ENCODE measurements at regions not wholly inside any gene's neighbourhood (a gene's known extent, or its start where the extent isn't known, plus 50 kb on each side); places are given as distances from the start of the nearest gene placed in this dataset.

- Histone ChIP-seq H3K9ac (ENCODE audit: low read length) (no peak overlapping the region), H3K4me1 (ENCODE audit: control insufficient read depth, insufficient read depth, low read length) (no peaks in the 10 kb centered on the region), H3K27me3 (ENCODE audit: control insufficient read depth, insufficient read depth, low read length) (no peaks in the 10 kb centered on the region), H3K27ac (ENCODE audit: low read depth, low read length) (no peak overlapping the region), H3K36me3 (ENCODE audit: control insufficient read depth, insufficient read depth, low read length) (no peaks in the 10 kb centered on the region), H3K4me3 (ENCODE audit: low read length) (no peak overlapping the region)
These were observed 1007.7 kb downstream of the DSC3 start for GRCh38 chr18:30034818-30035217.

GRCh38 chr18:30016179-30016578 is 1026.4 kb downstream of the DSC3 start:
- Histone ChIP-seq H3K4me1 (ENCODE audit: control insufficient read depth, insufficient read depth, low read length) (no peaks in the 10 kb centered on the region), H3K27me3 (ENCODE audit: control insufficient read depth, insufficient read depth, low read length) (no peaks in the 10 kb centered on the region), H3K36me3 (ENCODE audit: control insufficient read depth, insufficient read depth, low read length) (no peaks in the 10 kb centered on the region), H3K4me3 (ENCODE audit: low read length) (no peak overlapping the region), H3K27ac (ENCODE audit: low read depth, low read length) (no peak overlapping the region), H3K9ac (ENCODE audit: low read length) (no peak overlapping the region)

- H3K4me1 ChIP-seq (ENCODE audit: control insufficient read depth, insufficient read depth, low read length) = no peaks in the 10 kb centered on the region
- H3K27me3 ChIP-seq (ENCODE audit: control insufficient read depth, insufficient read depth, low read length) = no peaks in the 10 kb centered on the region
- H3K36me3 ChIP-seq (ENCODE audit: control insufficient read depth, insufficient read depth, low read length) = no peaks in the 10 kb centered on the region
- no peak overlapping the region for H3K4me3 ChIP-seq (ENCODE audit: low read length)
- H3K9ac ChIP-seq (ENCODE audit: low read length) = no peak overlapping the region
- no peak overlapping the region for H3K27ac ChIP-seq (ENCODE audit: low read depth, low read length)
These were observed 1037.6 kb downstream of the DSC3 start for GRCh38 chr18:30004965-30005364.

DNA sequence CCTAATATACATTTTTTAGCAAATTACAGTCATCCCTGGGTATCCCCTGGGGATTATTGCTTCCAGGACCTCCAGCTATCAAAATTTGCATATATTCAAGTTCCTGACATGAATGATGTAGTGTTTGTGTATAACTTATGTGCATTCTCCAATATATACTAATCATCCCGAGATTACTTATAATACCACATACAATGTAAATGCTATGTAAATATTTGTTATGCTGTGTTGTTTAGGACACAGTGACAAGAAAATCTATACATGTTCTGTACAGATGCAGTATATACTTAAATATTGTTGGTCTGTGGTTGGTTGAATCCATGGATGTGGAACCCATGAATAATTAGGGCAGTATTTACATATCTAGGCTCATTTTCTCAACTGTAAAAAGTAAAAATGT is 1060.3 kb downstream of the DSC3 start:
- Histone ChIP-seq H3K9ac (ENCODE audit: low read length) (no peak overlapping the region), H3K27ac (ENCODE audit: low read depth, low read length) (no peak overlapping the region), H3K4me3 (ENCODE audit: low read length) (no peak overlapping the region), H3K36me3 (ENCODE audit: control insufficient read depth, insufficient read depth, low read length) (no peaks in the 10 kb centered on the region), H3K4me1 (ENCODE audit: control insufficient read depth, insufficient read depth, low read length) (no peaks in the 10 kb centered on the region), H3K27me3 (ENCODE audit: control insufficient read depth, insufficient read depth, low read length) (no peaks in the 10 kb centered on the region)

- Histone ChIP-seq H3K27me3 (ENCODE audit: control insufficient read depth, insufficient read depth, low read length) (no peaks in the 10 kb centered on the region), H3K4me1 (ENCODE audit: control insufficient read depth, insufficient read depth, low read length) (no peaks in the 10 kb centered on the region), H3K27ac (ENCODE audit: low read depth, low read length) (no peak overlapping the region), H3K4me3 (ENCODE audit: low read length) (no peak overlapping the region), H3K36me3 (ENCODE audit: control insufficient read depth, insufficient read depth, low read length) (no peaks in the 10 kb centered on the region), H3K9ac (ENCODE audit: low read length) (no peak overlapping the region)
These were observed 1062.7 kb downstream of the DSC3 start for GRCh38 chr18:29979881-29980280.

GRCh38 chr18:29969876-29970275 is 1072.7 kb downstream of the DSC3 start:
- Histone ChIP-seq H3K27ac (ENCODE audit: low read depth, low read length) (no peak overlapping the region), H3K27me3 (ENCODE audit: control insufficient read depth, insufficient read depth, low read length) (no peaks in the 10 kb centered on the region), H3K9ac (ENCODE audit: low read length) (no peak overlapping the region), H3K4me3 (ENCODE audit: low read length) (no peak overlapping the region), H3K4me1 (ENCODE audit: control insufficient read depth, insufficient read depth, low read length) (no peaks in the 10 kb centered on the region), H3K36me3 (ENCODE audit: control insufficient read depth, insufficient read depth, low read length) (no peaks in the 10 kb centered on the region)

DNA sequence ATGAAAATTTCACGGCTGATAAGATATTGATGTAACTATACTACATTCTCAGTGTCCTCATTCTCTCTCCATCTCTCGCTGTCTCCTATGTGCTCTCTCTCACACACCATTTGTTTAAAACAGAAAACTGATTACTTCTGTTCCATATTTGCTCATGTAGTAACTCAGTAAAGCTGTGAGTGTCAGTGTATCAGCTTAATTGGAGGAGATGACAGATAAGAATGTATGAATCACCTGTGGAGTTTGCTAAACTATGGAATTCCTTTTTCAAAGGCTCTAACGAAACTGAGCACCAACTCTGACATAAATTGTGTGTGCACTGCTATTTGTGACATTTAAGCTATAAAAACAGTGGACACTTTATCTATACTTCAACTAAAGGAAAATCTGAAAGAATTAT is 1080.0 kb downstream of the DSC3 start:
- Histone ChIP-seq H3K4me1 (ENCODE audit: control insufficient read depth, insufficient read depth, low read length) (no peaks in the 10 kb centered on the region), H3K27ac (ENCODE audit: low read depth, low read length) (no peak overlapping the region), H3K4me3 (ENCODE audit: low read length) (no peak overlapping the region), H3K9ac (ENCODE audit: low read length) (no peak overlapping the region), H3K36me3 (ENCODE audit: control insufficient read depth, insufficient read depth, low read length) (no peaks in the 10 kb centered on the region), H3K27me3 (ENCODE audit: control insufficient read depth, insufficient read depth, low read length) (no peaks in the 10 kb centered on the region)

DNA sequence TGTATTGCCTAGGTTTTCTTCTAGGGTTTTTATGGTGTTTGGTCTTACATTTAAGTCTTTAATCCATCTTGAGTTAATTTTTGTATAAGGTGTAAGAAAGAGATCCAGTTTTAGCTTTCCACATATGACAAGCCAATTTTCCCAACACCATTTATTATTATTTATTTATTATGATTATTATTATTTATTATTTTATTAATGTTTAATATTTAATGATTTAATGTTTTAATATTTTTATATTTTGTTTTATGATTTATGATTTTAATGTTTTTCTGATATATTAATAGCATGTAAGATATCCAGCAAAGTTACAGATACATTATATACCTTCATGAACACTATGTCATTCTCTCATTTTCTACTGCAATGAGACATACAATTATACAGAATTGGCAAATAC is 1082.0 kb downstream of the DSC3 start:
- Histone ChIP-seq H3K36me3 (ENCODE audit: control insufficient read depth, insufficient read depth, low read length) (no peaks in the 10 kb centered on the region), H3K9ac (ENCODE audit: low read length) (no peak overlapping the region), H3K4me3 (ENCODE audit: low read length) (no peak overlapping the region), H3K4me1 (ENCODE audit: control insufficient read depth, insufficient read depth, low read length) (no peaks in the 10 kb centered on the region), H3K27ac (ENCODE audit: low read depth, low read length) (no peak overlapping the region), H3K27me3 (ENCODE audit: control insufficient read depth, insufficient read depth, low read length) (no peaks in the 10 kb centered on the region)

GRCh38 chr18:29930231-29930630 is 1112.3 kb downstream of the DSC3 start:
- Histone ChIP-seq H3K36me3 (ENCODE audit: control insufficient read depth, insufficient read depth, low read length) (no peaks in the 10 kb centered on the region), H3K4me1 (ENCODE audit: control insufficient read depth, insufficient read depth, low read length) (no peaks in the 10 kb centered on the region), H3K9ac (ENCODE audit: low read length) (no peak overlapping the region), H3K4me3 (ENCODE audit: low read length) (no peak overlapping the region), H3K27ac (ENCODE audit: low read depth, low read length) (no peak overlapping the region), H3K27me3 (ENCODE audit: control insufficient read depth, insufficient read depth, low read length) (no peaks in the 10 kb centered on the region)

DNA sequence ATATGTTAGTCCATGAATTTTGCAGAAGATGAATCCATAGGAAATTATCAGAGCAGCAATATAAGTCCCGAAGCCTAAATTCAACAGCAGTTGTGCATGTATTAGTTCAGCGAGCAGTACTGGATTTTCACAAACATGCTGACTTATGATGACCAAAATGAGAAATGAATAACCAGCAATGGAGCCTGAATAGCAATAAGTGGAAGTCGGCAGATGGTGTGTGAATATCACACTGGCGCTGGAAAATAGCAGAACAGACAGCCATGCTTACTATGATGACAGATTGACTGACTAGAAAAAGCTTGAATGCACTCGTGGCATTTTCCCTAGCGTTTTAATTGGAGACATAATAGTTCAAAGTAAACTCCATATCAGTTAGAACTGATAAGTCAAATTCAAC is 1114.5 kb downstream of the DSC3 start:
- no peak overlapping the region for H3K4me3 ChIP-seq (ENCODE audit: low read length)
- H3K9ac ChIP-seq (ENCODE audit: low read length) = no peak overlapping the region
- H3K4me1 ChIP-seq (ENCODE audit: control insufficient read depth, insufficient read depth, low read length) = no peaks in the 10 kb centered on the region
- H3K27ac ChIP-seq (ENCODE audit: low read depth, low read length) = no peak overlapping the region
- H3K27me3 ChIP-seq (ENCODE audit: control insufficient read depth, insufficient read depth, low read length) = no peaks in the 10 kb centered on the region
- no peaks in the 10 kb centered on the region for H3K36me3 ChIP-seq (ENCODE audit: control insufficient read depth, insufficient read depth, low read length)

- H3K27ac ChIP-seq (ENCODE audit: low read depth, low read length) = no peak overlapping the region
These were observed 1117.0 kb downstream of the DSC3 start for GRCh38 chr18:29925566-29925965.

DNA sequence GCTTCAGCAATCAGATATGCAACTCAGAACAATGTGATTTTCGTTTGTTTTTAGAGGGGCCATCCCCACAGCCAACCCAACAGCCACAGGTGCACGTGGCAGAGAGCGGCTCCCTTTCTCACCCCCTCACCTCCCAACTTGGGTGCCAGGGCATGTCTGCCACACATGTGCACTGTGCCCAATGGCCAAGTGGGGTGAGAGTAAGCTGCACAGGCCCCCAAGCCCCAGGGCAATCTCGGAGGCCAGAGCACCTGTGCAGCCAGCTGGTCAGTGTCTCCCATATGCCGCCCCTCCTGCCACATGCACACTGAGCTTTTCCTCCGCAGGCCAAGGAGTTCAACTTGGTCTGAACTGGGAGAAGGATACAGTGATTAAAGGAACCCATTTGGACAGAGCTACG is 1130.2 kb downstream of the DSC3 start:
- Histone ChIP-seq H3K4me1 (ENCODE audit: control insufficient read depth, insufficient read depth, low read length) (no peaks in the 10 kb centered on the region), H3K9ac (ENCODE audit: low read length) (no peak overlapping the region), H3K4me3 (ENCODE audit: low read length) (no peak overlapping the region), H3K36me3 (ENCODE audit: control insufficient read depth, insufficient read depth, low read length) (no peaks in the 10 kb centered on the region), H3K27me3 (ENCODE audit: control insufficient read depth, insufficient read depth, low read length) (no peaks in the 10 kb centered on the region), H3K27ac (ENCODE audit: low read depth, low read length) (no peak overlapping the region)

More at GRCh38 chr18:29925566-29925965, 1117.0 kb downstream of the DSC3 start:
- Histone ChIP-seq H3K9ac (ENCODE audit: low read length) (no peak overlapping the region), H3K4me1 (ENCODE audit: control insufficient read depth, insufficient read depth, low read length) (no peaks in the 10 kb centered on the region), H3K27me3 (ENCODE audit: control insufficient read depth, insufficient read depth, low read length) (no peaks in the 10 kb centered on the region), H3K4me3 (ENCODE audit: low read length) (no peak overlapping the region), H3K36me3 (ENCODE audit: control insufficient read depth, insufficient read depth, low read length) (no peaks in the 10 kb centered on the region)

DNA sequence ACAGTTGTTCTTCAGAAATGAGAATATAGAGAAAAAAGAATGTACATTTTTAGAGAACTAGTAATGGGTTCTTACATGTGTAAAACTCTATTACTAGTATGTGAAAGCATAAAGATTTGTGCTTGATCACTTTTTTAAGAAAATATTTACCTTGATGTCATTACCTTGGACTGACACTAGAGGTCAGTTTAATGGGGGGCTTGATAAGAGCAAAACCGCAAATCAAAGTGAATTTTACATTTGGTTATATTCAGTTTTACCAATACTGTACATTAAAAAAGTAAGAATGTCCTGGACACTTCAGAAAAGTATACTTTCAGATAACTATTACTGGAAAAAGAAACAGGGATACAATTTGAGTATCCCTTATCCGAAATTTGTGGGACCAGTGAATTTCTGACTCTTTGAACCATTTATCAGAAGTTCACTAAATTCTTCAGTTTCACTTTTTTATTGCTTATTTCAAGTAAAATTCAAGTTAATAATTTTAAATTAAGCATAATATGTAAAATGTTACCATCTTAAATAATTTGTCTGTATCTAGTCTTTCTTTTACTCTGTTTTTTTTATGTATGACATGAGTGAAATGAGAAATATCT is 1149.5 kb downstream of the DSC3 start:
- Histone ChIP-seq H3K4me1 (ENCODE audit: control insufficient read depth, insufficient read depth, low read length) (no peaks in the 10 kb centered on the region), H3K27ac (ENCODE audit: low read depth, low read length) (no peak overlapping the region), H3K27me3 (ENCODE audit: control insufficient read depth, insufficient read depth, low read length) (no peaks in the 10 kb centered on the region)

More for the DNA sequence above, 1149.5 kb downstream of the DSC3 start:
- Histone ChIP-seq H3K4me3 (ENCODE audit: low read length) (no peak overlapping the region), H3K9ac (ENCODE audit: low read length) (no peak overlapping the region), H3K36me3 (ENCODE audit: control insufficient read depth, insufficient read depth, low read length) (no peaks in the 10 kb centered on the region)
